Smooth muscle cell (in vitro differentiated cells): ENCODE measurements at regions not wholly inside any gene's neighbourhood (a gene's known extent, or its start where the extent isn't known, plus 50 kb on each side); places are given as distances from the start of the nearest gene placed in this dataset.
A peak's percentile ranks its signal among the peaks of the same experiment; 100 is the strongest.

Source experiments
- DNase-seq: peaks from one replicate; lab custom pipeline; 2025; ENCODE audit not compliant: unreplicated experiment; lab: John Stamatoyannopoulos, UW
- H2AFZ ChIP-seq: fragments of 200-600 bp; sonication (generic); 2 replicates; pipeline ENCODE4 v1.6.0; 2016; ENCODE audit warnings: antibody characterized with exemption, low read depth, mild to moderate bottlenecking
- H3F3A ChIP-seq: fragments of 200-600 bp; sonication (generic); 2 replicates; pipeline ENCODE4 v1.6.0; 2017; ENCODE audit warnings: antibody characterized with exemption, low read depth
- H3K27ac ChIP-seq: fragments of 200-600 bp; sonication (generic); 2 replicates; pipeline ENCODE4 v1.5.1; 2016; ENCODE audit warnings: low read depth, mild to moderate bottlenecking
- H3K27me3 ChIP-seq: fragments of 200-600 bp; sonication (generic); 2 replicates; pipeline ENCODE4 v1.6.1; 2016; ENCODE audit warnings: low read depth, mild to moderate bottlenecking
- H3K36me3 ChIP-seq: fragments of 200-600 bp; sonication (generic); 2 replicates; pipeline ENCODE4 v1.5.1; 2016; ENCODE audit warnings: low read depth
- H3K4me1 ChIP-seq: fragments of 200-600 bp; sonication (generic); 2 replicates; pipeline ENCODE4 v1.5.1; 2016; ENCODE audit warnings: low read depth
- H3K4me2 ChIP-seq: fragments of 200-600 bp; sonication (generic); 2 replicates; pipeline ENCODE4 v1.6.0; 2016; ENCODE audit warnings: mild to moderate bottlenecking
- H3K4me3 ChIP-seq: fragments of 200-600 bp; sonication (generic); 2 replicates; pipeline ENCODE4 v1.5.1; 2016; ENCODE audit warnings: mild to moderate bottlenecking
- H3K79me2 ChIP-seq: fragments of 200-600 bp; sonication (generic); 2 replicates; pipeline ENCODE4 v1.6.0; 2016; ENCODE audit warnings: low read depth, mild to moderate bottlenecking
- H3K9ac ChIP-seq: fragments of 200-600 bp; sonication (generic); 2 replicates; pipeline ENCODE4 v1.6.0; 2016; ENCODE audit warnings: low read depth
- H3K9me3 ChIP-seq: fragments of 200-600 bp; sonication (generic); replicated peaks from 2 replicates; pipeline ENCODE4 v1.5.1; 2016; ENCODE audit warnings: low read depth
- H4K20me1 ChIP-seq: fragments of 200-600 bp; sonication (generic); 2 replicates; pipeline ENCODE4 v1.6.0; 2016; ENCODE audit warnings: low read depth
- WGBS: methylation state at CpG from one replicate; pipeline ENCODE4 v1.1.7; 2016; ENCODE audit warnings: low lambda C conversion rate; 5-methylcytosine and 5-hydroxymethylcytosine counted together
- TF ChIP-seq, protein P1 (sequence below): fragments of 200-600 bp; sonication (generic); IDR thresholded peaks from 2 replicates; pipeline ENCODE4 v1.5.1; 2017; ENCODE audit warnings: borderline replicate concordance, mild to moderate bottlenecking, antibody characterized with exemption; ENCODE audit not compliant: insufficient read depth, poor library complexity, severe bottlenecking

DNA sequence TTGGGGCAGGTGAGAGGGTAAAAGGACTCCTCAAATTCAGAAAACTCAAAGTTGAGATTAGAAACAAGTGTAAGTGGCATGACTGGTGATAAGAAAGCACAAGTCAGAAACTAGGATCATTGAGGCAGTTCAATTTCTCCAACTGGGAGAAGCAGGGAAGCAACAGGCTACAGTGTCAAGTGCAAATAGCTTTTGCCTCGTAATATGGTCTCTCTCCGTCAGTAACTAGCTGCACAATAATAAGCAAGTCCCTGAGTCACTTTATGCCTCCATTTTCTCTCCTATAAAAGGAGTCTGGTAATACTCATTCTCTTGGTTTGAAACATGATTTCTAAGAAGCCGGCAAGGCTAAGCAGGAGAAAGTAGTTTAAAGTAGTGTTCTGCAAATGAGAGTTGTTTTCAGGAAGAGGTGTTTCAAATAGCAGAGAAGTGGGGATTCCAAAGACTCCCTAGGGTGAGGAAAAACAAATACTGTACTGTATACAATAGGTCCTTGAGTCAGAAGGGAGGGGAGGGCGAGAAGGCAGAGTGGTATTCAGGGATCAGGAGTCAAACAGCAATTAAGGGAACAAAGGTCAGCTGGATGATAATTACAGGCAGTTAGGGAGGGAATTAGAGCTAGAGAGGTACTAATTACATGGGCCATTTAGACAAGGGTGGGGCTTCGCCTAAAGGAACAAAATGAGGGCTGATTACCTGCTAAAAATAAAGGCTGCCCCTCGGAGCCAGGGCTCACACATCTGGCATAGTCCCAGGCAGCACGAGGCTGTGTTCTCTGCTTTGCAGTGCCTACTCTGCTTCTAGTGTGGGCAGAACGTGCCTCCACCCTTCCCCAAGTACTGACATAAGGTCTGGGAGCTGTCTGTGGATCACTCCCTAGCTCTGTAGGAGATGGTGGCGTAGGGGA is 96.0 kb upstream of the BDNF start:
- Histone ChIP-seq H3K9ac (no peak overlapping the region), H3K36me3 (no peaks in the 10 kb centered on the region), H3K79me2 (no peaks in the 10 kb centered on the region), H3K27me3 (peaks cover 8% of the 10 kb centered on the region), H3K9me3 (no peaks in the 10 kb centered on the region), H3K4me1 (peaks cover 16% of the 10 kb centered on the region), H2AFZ (no peak overlapping the region), H3K27ac (no peak overlapping the region), H3K4me3 (peak overlapping the region; percentile 24), H4K20me1 (no peaks in the 10 kb centered on the region), H3F3A (no peaks in the 10 kb centered on the region), H3K4me2 (no peak overlapping the region)
- no peak for DNase-seq
- TF ChIP-seq, protein P1, sequence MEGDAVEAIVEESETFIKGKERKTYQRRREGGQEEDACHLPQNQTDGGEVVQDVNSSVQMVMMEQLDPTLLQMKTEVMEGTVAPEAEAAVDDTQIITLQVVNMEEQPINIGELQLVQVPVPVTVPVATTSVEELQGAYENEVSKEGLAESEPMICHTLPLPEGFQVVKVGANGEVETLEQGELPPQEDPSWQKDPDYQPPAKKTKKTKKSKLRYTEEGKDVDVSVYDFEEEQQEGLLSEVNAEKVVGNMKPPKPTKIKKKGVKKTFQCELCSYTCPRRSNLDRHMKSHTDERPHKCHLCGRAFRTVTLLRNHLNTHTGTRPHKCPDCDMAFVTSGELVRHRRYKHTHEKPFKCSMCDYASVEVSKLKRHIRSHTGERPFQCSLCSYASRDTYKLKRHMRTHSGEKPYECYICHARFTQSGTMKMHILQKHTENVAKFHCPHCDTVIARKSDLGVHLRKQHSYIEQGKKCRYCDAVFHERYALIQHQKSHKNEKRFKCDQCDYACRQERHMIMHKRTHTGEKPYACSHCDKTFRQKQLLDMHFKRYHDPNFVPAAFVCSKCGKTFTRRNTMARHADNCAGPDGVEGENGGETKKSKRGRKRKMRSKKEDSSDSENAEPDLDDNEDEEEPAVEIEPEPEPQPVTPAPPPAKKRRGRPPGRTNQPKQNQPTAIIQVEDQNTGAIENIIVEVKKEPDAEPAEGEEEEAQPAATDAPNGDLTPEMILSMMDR = no peak
- WGBS = 16% methylated on average over 9 of the region's 9 CpGs

- no peaks in the 10 kb centered on the region for H3K9me3 ChIP-seq
- TF ChIP-seq, protein P1 = no peak
- no peaks in the 10 kb centered on the region for H3K36me3 ChIP-seq
- 81% methylated on average over 2 of the region's 2 CpGs for WGBS
- H3K79me2 ChIP-seq = no peaks in the 10 kb centered on the region
- H2AFZ ChIP-seq = no peak overlapping the region
- H3F3A ChIP-seq = no peaks in the 10 kb centered on the region
- H3K27me3 ChIP-seq = peaks cover 7% of the 10 kb centered on the region
- H3K27ac ChIP-seq = no peak overlapping the region
- no peaks in the 10 kb centered on the region for H3K4me1 ChIP-seq
- no peak overlapping the region for H3K9ac ChIP-seq
- DNase-seq = no peak
- no peaks in the 10 kb centered on the region for H4K20me1 ChIP-seq
- no peak overlapping the region for H3K4me3 ChIP-seq
- no peak overlapping the region for H3K4me2 ChIP-seq
Observed at GRCh38 chr11:27786864-27787263, 86.6 kb upstream of the BDNF start.

DNA sequence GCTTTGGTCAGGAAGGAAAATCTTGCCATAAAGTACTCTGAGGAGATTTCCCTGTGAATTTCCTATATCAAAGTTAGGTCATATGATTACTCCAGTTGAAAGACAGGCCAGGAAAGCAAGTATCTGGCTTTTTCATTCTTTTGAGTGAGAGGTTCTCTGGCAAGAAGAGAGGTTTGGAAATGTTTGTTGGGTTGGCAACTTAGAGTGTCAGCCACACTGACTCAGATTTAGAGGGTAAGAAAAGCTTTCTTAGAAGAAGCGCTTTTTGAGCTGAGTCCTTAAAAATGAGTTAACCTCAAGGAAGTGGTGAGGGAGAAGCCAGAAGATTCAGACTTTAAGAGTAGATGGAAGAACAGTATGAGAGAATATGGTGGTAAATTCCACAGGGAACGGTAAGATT is 86.1 kb upstream of the BDNF start:
- WGBS = 86% methylated on average over 2 of the region's 2 CpGs
- Histone ChIP-seq H3K4me2 (no peak overlapping the region), H2AFZ (no peak overlapping the region), H3F3A (no peaks in the 10 kb centered on the region), H3K9me3 (no peaks in the 10 kb centered on the region), H3K27me3 (peaks cover 7% of the 10 kb centered on the region), H4K20me1 (no peaks in the 10 kb centered on the region), H3K4me3 (no peak overlapping the region), H3K36me3 (no peaks in the 10 kb centered on the region), H3K9ac (no peak overlapping the region), H3K27ac (no peak overlapping the region), H3K4me1 (no peaks in the 10 kb centered on the region), H3K79me2 (no peaks in the 10 kb centered on the region)
- no peak for DNase-seq
- TF ChIP-seq, protein P1 = no peak
